Endothelial cell of umbilical vein (primary cell): ENCODE measurements at regions not wholly inside any gene's neighbourhood (a gene's known extent, or its start where the extent isn't known, plus 50 kb on each side); places are given as distances from the start of the nearest gene placed in this dataset.

Source experiments
- BruUV-seq: library from RNA; stranded (reverse); fragments of 400-500 nt; replicated peaks from 2 replicates; lab custom pipeline; 2021; lab: Mats Ljungman, UMichigan
- CTCF ChIA-PET: fragments of 300-600, 350-600 bp; sonication (Branson Sonifier 250); formaldehyde crosslinking; loops from one replicate; lab custom pipeline; 2021; ENCODE audit warnings: antibody characterized with exemption, inconsistent platforms; lab: Charles Lee
- POLR2A ChIA-PET: fragments of 300-600, 350-600 bp; sonication (Branson Sonifier 250); formaldehyde crosslinking; loops from one replicate; lab custom pipeline; 2021; ENCODE audit warnings: antibody characterized with exemption, inconsistent platforms; lab: Charles Lee
- DNase-seq: peaks from one replicate; pipeline ENCODE4 v3.0.0-alpha.2; 2011; ENCODE audit warnings: low read depth, low spot score
- FAIRE-seq: peaks from 2 replicates; lab custom pipeline; 2011; peaks lifted over from hg19 to GRCh38; lab: Jason Lieb, UNC
- H2AFZ ChIP-seq: 2 replicates; pipeline ENCODE4 v1.6.0; 2012; ENCODE audit warnings: low read depth, low read length, control low read depth, inconsistent platforms
- H3K27ac ChIP-seq: 2 replicates; pipeline ENCODE4 v1.5.1; 2011; ENCODE audit warnings: low read depth, mild to moderate bottlenecking, control low read depth, low read length, moderate library complexity; ENCODE audit not compliant: insufficient read depth
- H3K27me3 ChIP-seq, 2 experiments: 2 replicates each; pipeline versions ENCODE4 v1.6.0 to v1.6.1; 2011; ENCODE audit warnings: low read length in 2 of 2, mixed read lengths in 1 of 2; ENCODE audit not compliant: control insufficient read depth in 2 of 2, insufficient read depth in 2 of 2
- H3K36me3 ChIP-seq, 2 experiments: 2 replicates in 1 of 2; 3 replicates in 1 of 2; pipeline ENCODE4 v1.5.1; 2011; ENCODE audit warnings: low read length in 2 of 2, mild to moderate bottlenecking in 1 of 2, moderate library complexity in 1 of 2; ENCODE audit not compliant: control insufficient read depth in 2 of 2, insufficient read depth in 2 of 2; ENCODE audit errors: extremely low read depth in 1 of 2
- H3K4me1 ChIP-seq: 3 replicates; pipeline ENCODE4 v1.5.1; 2011; ENCODE audit warnings: mild to moderate bottlenecking, low read length; ENCODE audit not compliant: control insufficient read depth, insufficient read depth; ENCODE audit errors: extremely low read depth
- H3K4me2 ChIP-seq: 2 replicates; pipeline ENCODE4 v1.6.1; 2011; ENCODE audit warnings: low read length, control low read depth, mixed read lengths; ENCODE audit not compliant: insufficient read depth
- H3K4me3 ChIP-seq, 3 experiments: fragments of 200-600 bp in 1 of 3; sonication (generic), shearing (Covaris generic) in 1 of 3; replicated peaks in 1 of 3; 2 replicates each; pipeline ENCODE4 v1.5.1; 2011 to 2016; ENCODE audit warnings: control low read depth in 3 of 3, low read length in 3 of 3, mild to moderate bottlenecking in 2 of 3, inconsistent platforms in 1 of 3, low read depth in 1 of 3, moderate library complexity in 1 of 3; ENCODE audit not compliant: insufficient read depth in 1 of 3
- H3K79me2 ChIP-seq: 2 replicates; pipeline ENCODE4 v1.6.0; 2012; ENCODE audit warnings: low read length, inconsistent platforms; ENCODE audit not compliant: control insufficient read depth, insufficient read depth
- H3K9ac ChIP-seq: replicated peaks from 2 replicates; pipeline ENCODE3; 2011; ENCODE audit warnings: low read length, control low read depth; ENCODE audit not compliant: insufficient read depth; ENCODE audit errors: extremely low read depth
- H3K9me1 ChIP-seq: replicated peaks from 3 replicates; pipeline ENCODE4 v1.6.0; 2011; ENCODE audit warnings: mild to moderate bottlenecking, low read length; ENCODE audit not compliant: control insufficient read depth, insufficient read depth; ENCODE audit errors: extremely low read depth
- H3K9me3 ChIP-seq: replicated peaks from 2 replicates; pipeline ENCODE4 v1.5.1; 2012; ENCODE audit warnings: low read length, inconsistent platforms; ENCODE audit not compliant: control insufficient read depth, insufficient read depth
- H4K20me1 ChIP-seq: replicated peaks from 2 replicates; pipeline ENCODE3; 2011; ENCODE audit warnings: mild to moderate bottlenecking, low read length; ENCODE audit not compliant: control insufficient read depth, insufficient read depth; ENCODE audit errors: extremely low read depth
- CTCF ChIP-seq, 2 donors: IDR thresholded peaks; 1 replicate in 1 of 2; 2 replicates in 1 of 2; pipeline ENCODE4 v1.5.1; 2011; ENCODE audit warnings: low read length in 2 of 2, mild to moderate bottlenecking in 2 of 2, moderate library complexity in 2 of 2, control low read depth in 1 of 2, inconsistent platforms in 1 of 2, low read depth in 1 of 2; ENCODE audit not compliant: insufficient read depth in 1 of 2; ENCODE audit errors: extremely low read depth in 1 of 2
- EZH2 ChIP-seq: IDR thresholded peaks from 2 replicates; pipeline ENCODE4 v1.6.1; 2012; ENCODE audit warnings: borderline replicate concordance, low read depth, mild to moderate bottlenecking, moderate library complexity, low read length, inconsistent platforms; ENCODE audit not compliant: severe bottlenecking
- FOS ChIP-seq: IDR thresholded peaks from 2 replicates; pipeline ENCODE4 v1.6.1; 2011; ENCODE audit warnings: mild to moderate bottlenecking, low read length, moderate library complexity, borderline replicate concordance; ENCODE audit not compliant: insufficient read depth
- GATA2 ChIP-seq: IDR thresholded peaks from 2 replicates; pipeline ENCODE4 v1.7.0; 2011; ENCODE audit warnings: low read depth, mild to moderate bottlenecking, moderate library complexity, mixed read lengths, low read length; ENCODE audit not compliant: insufficient read length, insufficient read depth
- JUN ChIP-seq: IDR thresholded peaks from 2 replicates; pipeline ENCODE4 v1.6.1; 2011; ENCODE audit warnings: borderline replicate concordance, low read depth; ENCODE audit not compliant: insufficient read length, insufficient read depth
- MAX ChIP-seq: IDR thresholded peaks from 2 replicates; pipeline ENCODE4 v1.6.1; 2011; ENCODE audit not compliant: insufficient read depth, insufficient read length
- MYC ChIP-seq: IDR thresholded peaks from one replicate; pipeline ENCODE4 v1.6.1; 2011; ENCODE audit warnings: mild to moderate bottlenecking, low read depth, low read length
- POLR2A ChIP-seq: IDR thresholded peaks from 2 replicates; pipeline ENCODE4 v1.6.1; 2012; ENCODE audit warnings: low read depth, mild to moderate bottlenecking, control low read depth, low read length
- POLR2AphosphoS5 ChIP-seq: IDR thresholded peaks from 2 replicates; pipeline ENCODE4 v1.6.1; 2012; ENCODE audit warnings: low read depth, mild to moderate bottlenecking, control low read depth, low read length, moderate library complexity; ENCODE audit not compliant: insufficient read depth
- dilution Hi-C: fragments of 300-500 bp; cut with MboI; formaldehyde crosslinking; loops from one replicate; pipeline ENCODE4 v1.15.0; 2019; ENCODE audit warnings: low sequenced_read_pairs; ENCODE audit not compliant: extremely low pct_ligation_motif_present
- intact Hi-C: fragments of 100-400 bp; cut with micrococcal nuclease; formaldehyde crosslinking; loops from one replicate; pipeline ENCODE4 v1.10.0; 2022

GRCh38 chr6:167441715-167442206, 116.9 kb downstream of the TTLL2 start:
- DNase-seq (no peak), FAIRE-seq (no peak)
- H3K4me3 ChIP-seq: no peak overlapping the region
- H4K20me1 ChIP-seq: no peaks in the 10 kb centered on the region
- H3K27ac ChIP-seq: no peak overlapping the region
- no peak overlapping the region for H3K4me2 ChIP-seq
- H3K9me3 ChIP-seq: no peaks in the 10 kb centered on the region
- peaks cover 0 to 2% of the 10 kb centered on the region in 2 experiments for H3K27me3 ChIP-seq
- TF ChIP-seq JUN (no peak), POLR2A (no peak), EZH2 (no peak)
- H3K4me1 ChIP-seq: no peaks in the 10 kb centered on the region
- no peaks in the 10 kb centered on the region for H3K9me1 ChIP-seq
- no peak overlapping the region for H3K9ac ChIP-seq
- POLR2A ChIA-PET: no interaction called here
- no peak overlapping the region for H2AFZ ChIP-seq
- dilution Hi-C loops (no loop called here), intact Hi-C loops (no loop called here)
- CTCF ChIA-PET: interaction anchor here (0.7 kb wide), 1 partner anchor 376 kb away, joined by 3 read pairs; no protein-coding TSS in a partner anchor
- no TSS peak for BruUV-seq
- H3K79me2 ChIP-seq: no peaks in the 10 kb centered on the region
- H3K36me3 ChIP-seq: no peaks in the 10 kb centered on the region

DNA sequence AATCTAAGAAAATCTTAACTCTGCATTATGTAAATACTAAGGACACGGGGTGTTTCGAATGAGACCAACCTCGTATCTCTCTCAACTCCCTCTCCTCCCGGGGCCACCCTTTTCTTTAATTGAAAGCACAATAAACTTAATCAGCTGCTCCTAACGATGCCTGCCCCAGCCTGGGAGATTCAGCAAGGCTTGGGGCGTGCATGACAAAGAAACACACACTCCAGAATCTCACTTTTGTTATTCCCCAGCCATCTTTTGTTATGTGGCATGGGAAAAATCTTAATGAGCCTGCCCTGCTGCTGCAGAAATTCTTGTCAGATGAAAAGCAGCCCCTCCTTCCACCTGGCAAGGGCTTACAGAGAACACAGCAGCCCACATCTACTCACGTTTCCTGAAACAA, 117.4 kb downstream of the TTLL2 start:
- Histone ChIP-seq H3K27me3 (peaks cover 0 to 2% of the 10 kb centered on the region in 2 experiments), H3K4me2 (no peak overlapping the region), H3K27ac (no peak overlapping the region), H3K79me2 (no peaks in the 10 kb centered on the region), H4K20me1 (no peaks in the 10 kb centered on the region), H3K9ac (no peak overlapping the region), H3K9me1 (no peaks in the 10 kb centered on the region), H3K36me3 (no peaks in the 10 kb centered on the region), H3K9me3 (no peaks in the 10 kb centered on the region), H3K4me1 (no peaks in the 10 kb centered on the region), H2AFZ (no peak overlapping the region), H3K4me3 (no peak overlapping the region)
- TF ChIP-seq CTCF (IDR thresholded peaks at IDR 0.05; ENCODE audit: extremely low read depth in 1 of 2, insufficient read depth in 1 of 2, low read depth in 1 of 2, low read length in 2 of 2): no peak
- no peak for TF ChIP-seq EZH2
- TF ChIP-seq JUN: no peak
- TF ChIP-seq POLR2AphosphoS5: no peak
- no peak for TF ChIP-seq MYC
- TF ChIP-seq FOS: no peak
- TF ChIP-seq MAX: no peak
- TF ChIP-seq GATA2: no peak
- TF ChIP-seq POLR2A: no peak
- intact Hi-C loops: no loop called here
- FAIRE-seq: no peak
- ChIA-PET CTCF (no interaction called here), POLR2A (no interaction called here)
- dilution Hi-C loops: no loop called here
- no peak for DNase-seq
- BruUV-seq: no TSS peak
